ENCODE measurements at regions not wholly inside any gene's neighbourhood (a gene's known extent, or its start where the extent isn't known, plus 50 kb on each side); places are given as distances from the start of the nearest gene placed in this dataset.
A peak's percentile ranks its signal among the peaks of the same experiment; 100 is the strongest.
"Not testable (repeated sequence)": the region's sequence is repeated elsewhere in the genome, so short reads cannot be mapped to it uniquely, and the experiment has no call there.

DNA sequence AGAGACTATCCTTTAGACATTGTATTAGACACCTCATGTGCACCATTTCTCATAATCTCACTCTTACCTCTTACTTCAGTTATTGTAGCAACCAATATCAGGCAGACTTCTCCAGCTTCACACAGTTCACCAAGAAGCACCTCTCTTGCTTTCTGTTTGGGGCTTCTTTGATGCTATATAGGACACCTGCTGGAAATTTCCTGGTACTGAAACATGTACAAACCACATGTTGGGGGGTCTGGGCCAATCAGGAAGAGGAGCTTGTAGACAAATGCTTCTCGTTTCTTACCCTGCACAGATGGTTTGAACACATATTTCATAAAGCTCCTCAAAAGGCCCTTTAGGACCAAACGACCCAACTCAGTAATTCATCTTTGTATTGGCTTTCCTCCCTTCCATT lies 212.1 kb downstream of the IZUMO3 start:
- no peak for DNase-seq

DNA sequence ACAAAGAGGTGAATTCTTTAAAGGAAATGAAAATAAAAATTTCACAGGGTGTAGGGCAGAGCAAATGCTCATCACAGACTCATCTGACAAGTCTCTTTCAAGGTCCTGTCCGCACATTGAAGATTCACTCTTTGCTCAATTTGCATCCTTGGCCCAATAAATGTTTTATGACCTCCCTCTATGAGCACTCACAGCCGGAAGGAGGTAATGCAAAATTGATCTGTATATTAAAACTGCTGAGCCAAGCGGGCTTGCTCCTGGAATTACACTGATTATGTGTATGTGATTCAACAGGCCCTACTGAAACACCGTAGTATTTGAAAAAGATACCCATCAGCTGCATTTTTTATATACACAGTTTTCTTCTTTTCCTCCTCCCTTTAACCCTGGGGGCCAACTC lies 246.8 kb downstream of the IZUMO3 start:
- no peak for DNase-seq

DNA sequence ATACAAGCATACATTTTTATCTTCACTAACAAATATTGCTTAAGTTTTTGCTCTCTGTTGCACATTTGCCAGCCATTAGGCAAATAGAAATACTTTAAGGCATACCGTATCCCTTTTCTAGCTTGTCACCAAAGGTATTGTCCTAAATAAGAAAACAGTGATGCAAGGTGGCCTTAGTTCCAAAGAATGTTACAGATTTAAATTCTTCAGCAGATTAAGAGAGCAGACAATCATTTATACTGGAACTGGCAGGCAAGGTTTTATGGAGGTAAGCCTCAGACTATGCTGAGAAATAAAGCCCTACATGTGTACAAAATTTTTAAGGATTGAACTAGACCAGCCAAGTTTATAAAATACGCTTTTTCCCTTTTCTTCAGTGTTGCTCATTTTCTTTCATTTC lies 247.8 kb downstream of the IZUMO3 start:
- DNase-seq = no peak

DNA sequence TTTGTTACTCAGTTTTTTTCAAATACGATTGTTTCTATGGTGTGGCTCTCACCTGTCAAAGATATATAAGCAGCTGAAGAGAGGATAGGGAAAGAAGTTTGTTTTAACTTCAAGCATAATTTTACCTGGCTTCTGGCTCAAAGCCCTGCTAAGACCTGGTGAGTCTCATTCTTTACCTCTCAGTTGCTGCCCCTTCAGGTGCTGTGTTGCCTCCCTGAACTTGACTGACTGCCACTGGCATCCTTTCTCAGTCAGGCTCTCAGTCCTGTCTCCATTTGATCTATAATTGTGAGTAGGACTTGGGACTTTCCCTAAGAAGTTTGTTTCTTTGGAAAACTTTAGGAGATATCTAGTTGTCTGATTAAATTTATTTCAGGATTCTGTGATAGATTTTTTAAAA lies 249.6 kb downstream of the IZUMO3 start:
- no peak for DNase-seq

DNA sequence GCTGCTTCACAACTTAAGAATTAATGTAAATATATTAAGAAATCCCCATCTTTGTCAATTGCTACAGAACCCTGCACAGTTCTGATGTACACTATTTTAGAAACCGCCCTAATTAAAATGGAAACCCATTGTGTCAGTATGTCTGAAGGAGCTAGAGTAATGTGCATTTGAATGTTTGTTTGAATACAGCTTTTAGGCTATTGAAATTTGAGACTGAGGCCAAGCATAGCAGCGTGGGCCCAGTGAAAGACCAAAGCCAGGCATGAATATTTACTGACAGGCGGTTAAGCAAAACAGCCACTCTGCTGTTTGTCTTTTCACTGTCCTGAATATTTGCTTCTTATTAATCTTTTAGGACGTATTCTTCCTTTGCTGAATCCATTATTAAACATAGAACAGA lies 252.3 kb downstream of the IZUMO3 start:
- DNase-seq = no peak

DNA sequence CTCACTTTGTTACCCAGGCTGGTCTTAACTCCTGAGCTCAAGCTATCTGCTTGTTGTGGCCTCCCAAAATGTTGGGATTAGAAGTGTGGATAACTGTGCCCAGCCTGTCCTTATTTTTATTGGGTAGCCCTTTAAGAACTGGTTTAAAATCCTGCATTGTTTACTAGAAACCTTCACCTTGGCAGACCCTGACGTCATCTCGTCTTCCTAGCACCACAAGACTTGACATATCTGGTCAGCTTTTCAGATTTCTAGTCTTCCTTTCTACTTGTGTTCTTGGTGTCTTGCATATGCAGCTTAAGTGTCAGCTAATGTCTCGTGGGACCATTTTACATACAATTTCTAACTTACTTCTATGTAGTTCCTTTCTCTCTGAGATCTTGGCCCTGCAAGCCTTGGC lies 258.9 kb downstream of the IZUMO3 start:
- no peak for DNase-seq

DNA sequence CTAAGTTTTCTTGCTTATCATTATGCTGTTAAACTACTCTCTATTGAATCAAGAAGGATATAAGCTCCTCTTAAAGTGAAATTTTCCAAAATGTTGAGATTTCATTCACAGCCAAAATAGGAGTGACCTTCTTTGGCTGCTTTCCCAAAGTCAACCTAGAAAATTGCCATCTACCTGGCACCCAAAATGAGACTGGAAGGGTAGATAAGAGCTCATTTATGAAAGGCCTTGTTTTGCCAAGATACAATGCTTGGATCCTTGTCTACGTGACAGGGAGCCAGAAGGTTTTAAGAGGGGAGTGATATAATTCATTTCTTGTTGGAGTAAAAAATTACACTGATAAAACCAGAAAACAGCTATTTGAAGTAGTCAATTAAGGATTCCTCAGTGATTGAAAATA lies 287.1 kb downstream of the IZUMO3 start:
- no peak for DNase-seq

DNA sequence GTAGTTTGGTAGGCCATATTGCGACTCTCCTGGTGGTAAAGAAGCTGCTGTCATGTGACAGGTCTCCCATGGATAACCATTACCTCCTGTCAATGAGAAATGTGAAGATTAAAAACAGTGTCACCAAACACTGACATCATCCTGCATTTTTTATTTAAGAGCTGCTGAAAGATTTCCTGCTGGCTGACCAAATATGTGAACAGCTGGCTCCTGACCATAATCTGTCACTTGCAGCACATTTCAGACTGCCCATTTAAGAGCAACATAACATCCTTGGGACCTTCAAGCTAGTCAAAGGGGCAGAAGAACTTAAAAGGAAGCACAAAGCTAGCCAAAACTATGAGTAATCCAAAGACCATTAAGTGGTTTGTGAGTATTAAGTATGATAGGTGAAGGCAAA lies 288.0 kb downstream of the IZUMO3 start:
- peak; percentile 31 for DNase-seq

DNA sequence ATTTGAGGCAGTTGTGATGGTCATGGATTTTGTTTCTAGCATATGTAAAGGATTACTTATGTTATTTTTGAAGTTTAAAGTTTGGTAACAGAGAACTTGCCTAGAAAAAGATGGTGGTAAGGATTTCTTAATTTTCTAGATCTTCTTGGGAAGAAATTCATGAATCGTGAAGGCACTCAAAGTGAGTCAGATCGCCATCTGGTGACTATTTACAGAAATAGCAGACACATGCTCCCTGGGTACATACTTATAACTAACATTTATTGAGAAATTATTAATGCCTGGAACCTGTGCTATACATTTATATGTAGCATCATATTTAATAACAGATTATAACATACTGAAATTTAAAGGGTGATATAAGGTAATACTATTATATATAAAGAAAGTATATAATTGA lies 299.7 kb downstream of the IZUMO3 start:
- DNase-seq = no peak

DNA sequence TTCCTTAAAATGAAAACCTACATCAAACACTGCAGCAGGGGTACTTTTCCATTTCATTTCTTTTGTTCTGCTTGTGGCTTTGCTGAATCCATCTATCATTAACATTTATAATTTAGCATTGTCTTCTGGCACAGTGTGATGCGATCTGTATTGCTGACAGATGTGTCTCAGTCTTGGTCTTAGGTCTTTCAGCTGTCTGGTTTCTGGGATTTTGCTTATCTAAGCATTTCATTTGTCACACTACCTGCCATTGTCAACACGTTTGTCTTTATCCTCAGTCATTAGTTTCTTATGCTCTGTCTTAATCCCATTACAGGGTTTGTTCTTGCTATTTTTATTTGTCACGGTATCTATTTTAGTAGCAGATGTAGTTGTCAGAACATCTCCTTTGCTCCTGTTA lies 303.1 kb downstream of the IZUMO3 start:
- DNase-seq = no peak

DNA sequence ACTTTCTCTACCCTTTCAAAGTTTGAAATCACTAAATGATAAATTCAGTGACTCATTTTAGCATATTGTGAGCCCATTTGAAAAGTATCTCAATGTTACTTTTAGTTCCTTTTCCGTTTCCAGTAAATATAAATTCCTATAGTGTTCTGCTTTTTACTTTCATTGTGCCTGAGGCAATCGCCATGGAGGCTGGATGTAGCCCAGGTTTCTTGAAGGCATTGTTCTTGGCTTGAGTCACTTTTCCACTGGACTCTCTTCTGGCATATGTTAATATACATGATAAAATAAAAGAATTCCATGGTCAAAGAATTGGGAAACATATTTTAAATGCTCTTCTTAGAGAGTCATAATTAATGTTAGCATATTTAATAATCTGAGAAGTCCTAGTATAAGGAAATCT lies 327.0 kb downstream of the IZUMO3 start:
- DNase-seq = no peak

DNA sequence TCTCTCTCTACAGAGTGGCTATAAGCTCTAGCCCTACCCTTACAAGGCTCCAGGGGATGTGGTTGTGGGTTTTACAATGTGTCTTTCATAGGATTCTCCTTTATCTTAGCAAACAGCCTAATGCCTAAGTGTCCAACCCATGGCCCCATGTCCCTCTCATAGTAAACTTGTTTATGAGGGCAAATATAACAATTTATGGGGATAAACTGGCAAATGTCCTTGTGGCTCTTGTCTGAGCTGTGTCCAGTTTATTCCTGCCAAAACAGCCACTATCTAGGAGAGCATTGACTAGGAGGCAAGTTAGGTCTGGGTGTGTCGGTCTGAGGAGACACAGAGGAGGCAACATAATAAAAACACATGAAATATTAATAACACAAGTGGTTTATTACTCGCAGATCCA lies 335.1 kb downstream of the IZUMO3 start:
- DNase-seq = no peak

DNA sequence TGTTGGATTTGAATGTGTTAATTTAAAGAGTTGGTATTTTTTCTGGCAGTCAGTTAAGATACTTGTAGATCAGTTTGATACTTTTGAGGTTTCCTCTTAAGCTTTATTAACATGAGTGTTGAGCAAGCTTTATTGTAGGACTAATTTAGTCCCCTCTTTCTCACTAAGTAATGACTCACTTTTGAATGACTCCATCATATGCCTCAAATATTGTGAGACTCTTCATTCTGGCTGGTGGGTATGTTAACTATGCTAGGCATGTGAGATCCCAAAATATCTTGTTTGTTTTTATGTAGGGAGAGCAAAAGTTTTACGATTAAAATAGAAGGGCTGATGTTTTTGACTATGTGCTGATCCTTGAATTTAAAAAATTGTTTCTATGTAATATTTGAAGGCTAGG lies 355.7 kb downstream of the IZUMO3 start:
- no peak for DNase-seq

DNA sequence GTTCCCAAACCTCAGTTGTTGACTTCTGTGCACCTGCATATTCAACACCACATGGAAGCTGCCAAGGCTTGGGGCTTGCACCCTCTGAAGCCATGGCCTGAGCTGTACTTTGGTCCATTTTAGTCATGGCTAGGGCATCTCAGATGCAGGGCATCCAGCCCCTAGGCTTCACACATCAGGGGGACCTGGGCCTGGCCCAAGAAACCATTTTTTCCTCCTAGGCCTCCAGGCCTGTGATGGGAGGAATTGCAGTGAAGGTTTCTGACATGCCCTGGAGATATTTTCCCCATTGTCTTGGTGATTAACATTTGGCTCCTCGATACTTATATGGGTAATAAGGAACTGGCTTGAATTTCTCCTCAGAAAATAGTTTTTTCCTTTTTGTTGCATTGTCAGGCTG lies 354.5 kb upstream of the ELAVL2 start:
- not testable (repeated sequence) for DNase-seq

DNA sequence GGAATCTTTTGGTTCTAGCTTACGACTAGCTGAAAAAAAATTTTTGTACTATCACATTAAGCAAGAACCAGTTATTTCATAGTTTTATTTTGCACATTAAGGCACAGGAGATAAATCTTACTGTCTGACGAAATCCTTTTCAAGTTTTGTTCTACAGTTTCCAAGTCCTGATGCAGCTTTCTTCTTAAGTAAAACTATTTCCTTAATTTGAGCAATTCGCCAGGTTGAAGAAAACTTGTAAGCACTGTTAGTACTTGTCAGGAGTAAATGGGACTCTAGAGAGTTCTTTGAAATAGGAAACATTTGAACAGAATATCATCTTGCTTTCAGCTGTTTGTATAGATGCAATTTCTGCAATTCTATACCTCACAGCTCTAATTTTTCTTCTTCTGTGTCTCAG lies 318.8 kb upstream of the ELAVL2 start:
- DNase-seq = no peak

DNA sequence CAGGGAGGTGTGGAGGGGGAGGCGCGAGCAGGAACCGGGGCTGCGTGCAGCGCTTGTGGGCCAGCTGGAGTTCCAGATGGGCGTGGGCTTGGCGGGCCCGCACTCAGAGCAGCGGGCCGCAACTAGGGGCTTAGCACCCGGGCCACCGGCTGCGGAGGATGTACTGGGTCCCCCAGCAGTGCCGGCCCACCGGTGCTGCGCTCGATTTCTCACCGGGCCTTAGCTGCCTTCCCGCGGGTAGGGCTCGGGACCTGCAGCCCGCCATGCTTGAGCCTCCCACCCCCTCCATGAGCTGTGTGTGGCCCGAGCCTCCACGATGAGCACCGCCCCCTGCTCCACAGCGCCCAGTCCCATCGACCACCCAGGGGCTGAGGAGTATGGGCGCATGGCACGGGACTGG lies 309.0 kb upstream of the ELAVL2 start:
- DNase-seq = not testable (repeated sequence)

DNA sequence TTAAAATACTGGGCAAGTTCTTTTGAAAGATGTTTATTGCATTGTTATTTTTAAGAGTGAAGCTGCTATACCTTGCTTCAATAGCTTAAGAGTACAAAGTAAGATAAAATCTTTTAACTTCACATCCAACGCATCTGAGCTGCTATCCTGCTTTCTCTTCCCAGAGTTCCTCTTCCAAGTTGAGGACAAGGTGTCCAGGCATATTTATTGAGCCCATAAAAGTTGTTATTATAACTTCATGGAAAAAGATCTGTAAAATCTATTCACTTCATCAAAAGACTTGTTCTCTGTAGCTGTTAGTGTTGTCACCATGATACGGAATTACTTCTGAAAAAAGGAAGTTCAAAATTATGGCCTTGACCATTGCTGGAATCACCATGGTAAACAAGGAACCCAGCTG lies 306.2 kb upstream of the ELAVL2 start:
- DNase-seq = no peak

DNA sequence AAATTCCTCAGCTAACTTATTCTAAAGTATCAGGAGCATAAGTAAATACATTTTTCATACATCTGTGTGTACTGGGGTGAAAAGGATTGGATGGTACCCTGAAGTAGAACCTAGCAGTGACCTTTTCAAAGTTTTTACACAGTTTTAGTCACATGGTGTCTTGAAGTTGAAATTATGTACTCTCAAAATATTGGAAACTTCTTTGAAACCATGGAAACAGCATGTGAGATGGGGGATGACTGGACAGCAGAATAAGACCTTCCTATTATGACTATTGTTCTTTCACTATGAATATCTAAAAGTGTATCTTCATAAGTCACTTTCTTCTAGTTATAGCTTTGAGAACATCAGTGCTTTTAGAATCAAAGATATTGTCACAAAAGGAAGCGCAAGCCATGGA lies 301.5 kb upstream of the ELAVL2 start:
- DNase-seq = no peak

DNA sequence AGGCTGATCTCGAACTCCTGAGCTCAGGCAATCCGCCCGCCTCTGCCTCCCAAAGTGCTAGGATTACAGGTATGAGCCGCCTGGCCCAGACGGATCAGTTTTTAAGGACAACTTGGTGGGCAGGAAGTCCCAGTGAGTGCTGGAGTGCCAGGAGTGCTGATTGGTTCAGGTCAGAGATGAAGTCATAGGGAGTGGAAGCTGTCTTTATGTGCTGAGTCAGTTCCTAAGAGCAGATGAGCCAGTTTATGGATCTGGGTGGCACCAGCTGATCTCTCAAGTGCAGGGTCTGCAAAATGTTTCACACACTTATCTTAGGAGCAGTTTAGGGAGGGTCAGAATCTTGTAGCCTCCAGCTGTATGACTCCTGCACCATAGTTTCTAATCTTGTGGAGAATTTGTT lies 292.1 kb upstream of the ELAVL2 start:
- no peak for DNase-seq

DNA sequence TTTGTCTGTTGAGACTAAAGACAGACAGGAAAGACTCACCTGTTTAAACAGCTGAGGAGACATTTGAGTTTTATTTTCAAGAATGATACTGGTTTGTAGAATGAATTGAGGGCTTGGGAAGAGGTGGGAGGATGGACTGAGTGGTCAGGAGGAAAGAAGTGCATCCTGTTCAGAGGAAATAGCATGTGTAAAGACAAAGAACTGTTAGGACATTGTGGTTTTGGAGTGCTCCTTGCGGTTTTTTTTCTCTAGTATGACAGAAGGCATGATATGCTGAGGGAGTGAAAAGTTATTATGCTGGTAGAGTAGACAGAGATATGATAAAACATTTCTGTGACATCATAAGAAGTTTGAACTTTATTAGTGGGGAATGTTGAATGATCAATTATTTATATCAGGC lies 270.7 kb upstream of the ELAVL2 start:
- DNase-seq = no peak

DNA sequence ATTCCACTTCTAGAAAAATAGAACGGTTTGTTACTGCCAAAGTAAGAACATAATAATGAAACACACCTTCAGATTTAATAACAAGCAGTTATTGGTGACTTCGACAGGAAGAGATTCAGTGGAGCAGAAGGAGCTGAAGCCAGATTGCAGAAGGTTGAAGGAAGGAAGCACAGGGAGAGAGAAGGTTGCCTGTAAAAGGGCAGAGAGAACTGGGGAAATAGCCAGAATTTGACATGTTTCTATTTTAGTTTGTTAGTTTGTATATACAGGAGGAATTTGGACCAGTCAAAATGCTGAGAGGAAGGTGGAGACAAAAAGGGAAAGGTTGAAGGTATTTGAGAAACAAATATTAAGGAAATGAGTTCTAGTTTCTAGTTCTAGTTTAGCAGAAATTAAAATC lies 269.2 kb upstream of the ELAVL2 start:
- DNase-seq = no peak

DNA sequence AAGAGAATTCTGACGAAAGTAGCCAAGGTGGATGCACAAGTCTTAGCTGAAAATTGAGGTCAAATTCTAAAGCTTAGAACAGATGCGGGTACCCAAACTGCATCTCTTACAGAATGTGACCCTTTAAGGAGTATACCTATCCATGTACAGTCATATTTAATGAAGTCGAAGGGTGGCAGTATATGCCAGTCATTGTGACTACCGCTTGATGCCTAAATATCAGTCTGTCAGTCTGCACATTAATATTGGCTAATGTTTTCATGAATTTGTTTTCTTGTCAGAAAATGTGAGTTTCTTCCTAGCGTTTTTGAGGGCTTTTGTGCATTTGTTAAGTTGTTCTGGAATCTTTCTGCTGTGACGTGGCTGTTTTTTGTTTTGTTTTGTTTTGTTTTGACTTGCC lies 264.5 kb upstream of the ELAVL2 start:
- DNase-seq = no peak

DNA sequence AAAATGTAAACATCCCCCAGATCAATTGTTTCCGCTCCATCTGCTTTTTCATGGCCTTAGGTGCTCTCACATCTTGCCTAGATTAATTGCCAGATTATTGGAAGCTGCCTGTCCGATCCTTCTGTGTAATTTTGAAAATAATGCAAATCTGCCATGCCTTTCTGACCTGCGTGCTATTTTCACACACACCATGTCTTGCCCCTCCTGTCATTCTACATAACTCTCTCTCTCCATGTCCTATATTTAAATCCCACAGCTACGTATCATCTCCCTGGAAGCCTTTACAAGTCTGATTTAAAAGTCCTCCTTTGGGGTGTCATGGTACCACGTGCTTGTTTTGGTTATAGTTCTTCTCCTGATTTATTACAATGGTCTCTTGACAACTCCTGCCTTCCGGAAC lies 247.6 kb upstream of the ELAVL2 start:
- no peak for DNase-seq

DNA sequence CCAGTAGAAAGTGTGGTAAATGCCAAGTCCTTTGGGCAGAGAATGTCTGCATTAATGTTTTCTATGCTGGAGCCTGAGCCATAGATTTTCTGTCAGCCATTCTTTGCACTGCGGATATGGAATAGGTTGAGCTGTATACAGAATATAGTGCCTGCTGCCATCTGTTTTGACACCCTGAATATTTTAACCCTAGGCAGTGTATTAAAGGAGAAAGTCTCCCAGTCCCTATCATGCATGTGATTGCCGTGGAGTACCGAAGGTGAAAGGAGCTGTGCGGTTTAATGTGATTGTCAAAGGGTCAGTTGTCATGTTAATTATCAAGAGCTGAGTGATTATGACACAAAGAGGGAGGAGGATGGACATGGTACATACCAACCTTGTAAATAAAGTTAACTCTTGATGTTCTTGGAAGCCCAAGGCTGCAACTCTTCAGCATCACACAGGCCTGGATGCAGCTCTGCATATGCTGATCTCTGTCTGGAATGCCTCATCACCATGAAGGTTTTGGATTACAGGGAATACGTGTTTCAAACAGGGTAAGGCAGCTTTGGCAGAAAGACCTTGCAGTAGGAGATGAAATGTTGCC lies 247.1 kb upstream of the ELAVL2 start:
- no peak for DNase-seq

DNA sequence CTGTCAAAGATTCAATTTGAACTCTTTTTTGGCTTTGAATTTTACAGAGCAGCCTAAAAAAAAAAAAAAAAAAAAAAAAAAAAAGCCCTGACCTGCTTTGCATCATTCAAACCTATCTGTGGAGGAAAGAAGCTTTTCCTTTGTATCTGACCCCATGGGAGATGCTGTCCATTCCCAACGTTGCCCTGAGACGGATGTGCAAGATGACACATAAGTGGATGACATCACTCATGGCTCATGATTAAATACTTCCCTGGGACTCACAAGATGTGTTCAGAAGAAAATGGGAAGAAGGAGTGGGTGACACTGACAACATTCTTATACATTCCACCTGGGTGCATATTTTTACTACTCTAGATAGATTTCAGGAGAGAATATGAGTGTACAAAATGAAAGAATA lies 245.7 kb upstream of the ELAVL2 start:
- DNase-seq = no peak

DNA sequence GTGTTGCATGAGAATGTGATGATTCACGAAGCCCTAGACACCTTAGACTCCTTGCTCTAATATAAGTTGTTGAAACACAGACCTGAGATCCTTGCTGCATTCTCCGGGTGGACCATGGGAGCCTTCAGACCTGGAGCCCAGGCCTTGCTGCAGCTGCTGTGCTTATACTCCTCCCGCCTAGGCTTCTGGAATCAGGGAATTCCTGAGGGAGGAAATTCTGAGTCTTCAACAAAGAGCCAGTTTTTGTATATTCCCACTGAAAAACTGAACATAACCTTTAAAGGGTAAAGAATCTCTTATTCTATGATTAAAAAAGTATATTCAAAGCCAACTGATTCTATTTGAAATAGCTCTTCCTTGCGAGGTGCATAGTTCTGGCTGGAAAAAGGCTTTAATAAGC lies 245.1 kb upstream of the ELAVL2 start:
- DNase-seq = no peak

All from NCI-H146 (cell line).